ENCODE measurements at regions not wholly inside any gene's neighbourhood (a gene's known extent, or its start where the extent isn't known, plus 50 kb on each side); places are given as distances from the start of the nearest gene placed in this dataset.

DNA sequence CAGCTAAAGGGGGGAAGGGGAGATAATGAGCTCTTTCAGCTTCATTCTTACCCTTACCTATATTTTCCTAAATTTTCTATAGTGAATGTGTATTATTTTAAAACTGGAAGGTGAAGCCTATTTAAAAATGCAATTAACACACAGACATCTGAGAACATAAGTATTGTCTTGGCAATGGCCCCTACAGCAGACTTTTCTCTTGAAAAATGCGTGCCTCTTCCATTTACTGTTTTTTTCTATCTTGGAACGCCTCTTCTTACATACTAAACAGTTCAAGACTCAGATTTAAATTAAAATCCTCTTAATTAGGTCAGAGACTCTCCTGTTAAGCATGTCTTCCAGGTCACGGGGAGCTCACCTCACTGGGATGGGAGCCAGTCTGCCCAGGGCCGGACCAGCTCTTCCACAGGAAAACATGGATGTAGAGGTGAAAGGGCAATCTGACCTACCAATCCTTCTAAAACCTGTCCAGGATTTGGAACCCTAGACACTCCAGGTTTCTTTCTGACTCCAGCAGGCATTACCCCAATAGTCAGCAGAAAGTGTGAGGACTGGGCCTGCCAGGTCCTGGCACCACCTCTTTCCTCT, 137.3 kb downstream of the ZNF281 start:
- Mint-ChIP-seq H3K4me1 (ENCODE audit: low read depth, unreplicated experiment) (peaks cover 14% of the 10 kb centered on the region), H3K27me3 (ENCODE audit: unreplicated experiment) (no peaks in the 10 kb centered on the region), H3K4me3 (ENCODE audit: low read depth, unreplicated experiment) (no peak overlapping the region), H3K9me3 (ENCODE audit: low read depth, unreplicated experiment) (no peaks in the 10 kb centered on the region), H3K27ac (ENCODE audit: unreplicated experiment) (no peak overlapping the region), H3K36me3 (ENCODE audit: insufficient read depth, unreplicated experiment) (no peaks in the 10 kb centered on the region)
- no peak for DNase-seq
- intact Hi-C loops (cut with micrococcal nuclease; ENCODE audit: unreplicated experiment), result no loop called here
- TF ChIP-seq, protein P1, sequence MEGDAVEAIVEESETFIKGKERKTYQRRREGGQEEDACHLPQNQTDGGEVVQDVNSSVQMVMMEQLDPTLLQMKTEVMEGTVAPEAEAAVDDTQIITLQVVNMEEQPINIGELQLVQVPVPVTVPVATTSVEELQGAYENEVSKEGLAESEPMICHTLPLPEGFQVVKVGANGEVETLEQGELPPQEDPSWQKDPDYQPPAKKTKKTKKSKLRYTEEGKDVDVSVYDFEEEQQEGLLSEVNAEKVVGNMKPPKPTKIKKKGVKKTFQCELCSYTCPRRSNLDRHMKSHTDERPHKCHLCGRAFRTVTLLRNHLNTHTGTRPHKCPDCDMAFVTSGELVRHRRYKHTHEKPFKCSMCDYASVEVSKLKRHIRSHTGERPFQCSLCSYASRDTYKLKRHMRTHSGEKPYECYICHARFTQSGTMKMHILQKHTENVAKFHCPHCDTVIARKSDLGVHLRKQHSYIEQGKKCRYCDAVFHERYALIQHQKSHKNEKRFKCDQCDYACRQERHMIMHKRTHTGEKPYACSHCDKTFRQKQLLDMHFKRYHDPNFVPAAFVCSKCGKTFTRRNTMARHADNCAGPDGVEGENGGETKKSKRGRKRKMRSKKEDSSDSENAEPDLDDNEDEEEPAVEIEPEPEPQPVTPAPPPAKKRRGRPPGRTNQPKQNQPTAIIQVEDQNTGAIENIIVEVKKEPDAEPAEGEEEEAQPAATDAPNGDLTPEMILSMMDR (IDR thresholded peaks at IDR 0.05; ENCODE audit: unreplicated experiment), result no peak
- no TSS peak for BruUV-seq (replicated peaks)
- CTCF ChIA-PET, result interaction anchor here (0.7 kb wide), 1 partner anchor 46 kb away, joined by 3 read pairs; no protein-coding TSS in a partner anchor

DNA sequence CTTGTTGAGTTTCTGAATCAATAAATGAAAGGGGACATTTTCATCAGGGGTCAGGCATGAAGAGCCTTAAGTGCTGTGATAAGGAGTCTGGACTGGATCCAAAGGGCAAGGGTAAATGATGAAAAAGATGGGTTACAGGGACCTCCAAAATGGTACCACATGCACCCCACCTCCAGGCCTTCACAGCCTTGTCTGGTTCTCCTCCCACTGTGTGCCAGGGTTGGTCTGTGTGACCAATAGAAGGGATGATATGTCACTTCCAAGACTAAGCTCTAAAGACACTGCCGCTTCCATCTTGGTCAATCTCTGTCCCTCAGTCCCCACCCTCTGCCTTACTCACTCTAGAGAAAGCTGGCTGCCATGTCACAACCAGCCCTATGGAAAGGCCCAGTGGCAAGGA, 140.6 kb downstream of the ZNF281 start:
- intact Hi-C loops (cut with micrococcal nuclease; ENCODE audit: unreplicated experiment), result no loop called here
- BruUV-seq (replicated peaks), result no TSS peak
- TF ChIP-seq, protein P1 (IDR thresholded peaks at IDR 0.05; ENCODE audit: unreplicated experiment), result no peak
- no peak overlapping the region for H3K27ac Mint-ChIP-seq (ENCODE audit: unreplicated experiment)
- H3K27me3 Mint-ChIP-seq (ENCODE audit: unreplicated experiment), result no peaks in the 10 kb centered on the region
- H3K4me3 Mint-ChIP-seq (ENCODE audit: low read depth, unreplicated experiment), result no peak overlapping the region
- no peaks in the 10 kb centered on the region for H3K9me3 Mint-ChIP-seq (ENCODE audit: low read depth, unreplicated experiment)
- no peaks in the 10 kb centered on the region for H3K4me1 Mint-ChIP-seq (ENCODE audit: low read depth, unreplicated experiment)
- no peak for DNase-seq
- H3K36me3 Mint-ChIP-seq (ENCODE audit: insufficient read depth, unreplicated experiment), result no peaks in the 10 kb centered on the region
- CTCF ChIA-PET, result interaction anchor here (1.3 kb wide), 1 partner anchor 27 kb away, joined by 4 read pairs; no protein-coding TSS in a partner anchor

DNA sequence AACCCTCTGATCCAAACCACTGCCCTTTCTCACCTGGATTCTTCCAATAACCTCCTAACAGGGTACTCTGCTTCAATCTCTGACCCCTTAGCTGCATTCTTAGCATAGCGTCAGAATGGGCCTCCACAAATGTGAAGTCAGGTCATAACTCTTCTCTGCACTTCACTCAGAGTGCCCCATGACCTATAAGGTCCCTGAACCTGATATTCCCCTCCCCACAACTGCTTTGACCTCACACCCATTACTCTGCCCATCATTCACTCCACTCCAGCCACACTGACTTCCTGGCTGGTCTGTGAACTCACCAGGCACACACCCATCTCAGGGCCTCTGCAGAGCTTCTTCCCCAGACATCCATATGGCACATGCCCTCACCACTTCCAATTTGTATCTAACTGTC, 141.9 kb downstream of the ZNF281 start:
- Mint-ChIP-seq H3K27ac (ENCODE audit: unreplicated experiment) (no peak overlapping the region), H3K9me3 (ENCODE audit: low read depth, unreplicated experiment) (no peaks in the 10 kb centered on the region), H3K27me3 (ENCODE audit: unreplicated experiment) (no peaks in the 10 kb centered on the region), H3K36me3 (ENCODE audit: insufficient read depth, unreplicated experiment) (no peaks in the 10 kb centered on the region), H3K4me3 (ENCODE audit: low read depth, unreplicated experiment) (no peak overlapping the region), H3K4me1 (ENCODE audit: low read depth, unreplicated experiment) (no peaks in the 10 kb centered on the region)
- no TSS peak for BruUV-seq (replicated peaks)
- TF ChIP-seq, protein P1 (IDR thresholded peaks at IDR 0.05; ENCODE audit: unreplicated experiment), result no peak
- intact Hi-C loops (cut with micrococcal nuclease; ENCODE audit: unreplicated experiment), result no loop called here
- CTCF ChIA-PET, result interaction anchor here (0.7 to 1.4 kb wide), 3 partner anchors 8 to 583 kb away, joined by 4 to 5 read pairs (median 4); no protein-coding TSS in a partner anchor
- no peak for DNase-seq

DNA sequence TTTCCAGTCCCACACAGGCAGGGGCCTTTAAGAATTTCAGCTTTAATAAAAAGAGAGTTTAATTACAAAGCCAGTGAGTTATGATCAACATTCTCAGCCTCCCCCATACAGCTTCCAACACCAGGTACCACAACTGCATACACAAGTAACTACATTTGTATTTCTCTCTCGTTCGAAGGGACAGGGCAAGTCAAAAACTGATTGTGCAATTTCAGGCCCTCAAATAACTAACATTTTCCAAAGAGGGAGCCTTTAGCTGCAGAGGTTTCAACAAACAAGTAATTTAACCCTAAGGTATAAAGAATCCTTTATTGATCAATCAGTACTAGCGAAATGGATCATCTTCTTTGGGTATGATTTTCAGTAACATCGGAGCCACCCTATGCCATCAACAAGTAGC, 142.4 kb downstream of the ZNF281 start:
- TF ChIP-seq, protein P1 (IDR thresholded peaks at IDR 0.05; ENCODE audit: unreplicated experiment), result no peak
- no peaks in the 10 kb centered on the region for H3K36me3 Mint-ChIP-seq (ENCODE audit: insufficient read depth, unreplicated experiment)
- no TSS peak for BruUV-seq (replicated peaks)
- intact Hi-C loops (cut with micrococcal nuclease; ENCODE audit: unreplicated experiment), result no loop called here
- no peak overlapping the region for H3K27ac Mint-ChIP-seq (ENCODE audit: unreplicated experiment)
- no peak overlapping the region for H3K4me3 Mint-ChIP-seq (ENCODE audit: low read depth, unreplicated experiment)
- no peaks in the 10 kb centered on the region for H3K4me1 Mint-ChIP-seq (ENCODE audit: low read depth, unreplicated experiment)
- H3K27me3 Mint-ChIP-seq (ENCODE audit: unreplicated experiment), result no peaks in the 10 kb centered on the region
- DNase-seq, result no peak
- H3K9me3 Mint-ChIP-seq (ENCODE audit: low read depth, unreplicated experiment), result no peaks in the 10 kb centered on the region
- CTCF ChIA-PET, result interaction anchor here (1.2 to 1.4 kb wide), 2 partner anchors 9 to 583 kb away, joined by 4 to 5 read pairs; no protein-coding TSS in a partner anchor

All from Calu3 (cell line).